ENCODE measurements at regions not wholly inside any gene's neighbourhood (a gene's known extent, or its start where the extent isn't known, plus 50 kb on each side); places are given as distances from the start of the nearest gene placed in this dataset.

GRCh38 chr10:20508921-20509320 lies 388.2 kb downstream of the NEBL start:
- intact Hi-C loops (cut with DNase I): no loop called here
- no peak for FAIRE-seq
- Histone ChIP-seq H3K27ac (no peak overlapping the region), H3K9me3 (no peaks in the 10 kb centered on the region), H3K4me1 (no peaks in the 10 kb centered on the region), H3K36me3 (no peaks in the 10 kb centered on the region), H3K4me3 (no peak overlapping the region), H3K27me3 (no peaks in the 10 kb centered on the region)
- no peak for ATAC-seq
- DNase-seq: no peak
- TF ChIP-seq, protein P1, sequence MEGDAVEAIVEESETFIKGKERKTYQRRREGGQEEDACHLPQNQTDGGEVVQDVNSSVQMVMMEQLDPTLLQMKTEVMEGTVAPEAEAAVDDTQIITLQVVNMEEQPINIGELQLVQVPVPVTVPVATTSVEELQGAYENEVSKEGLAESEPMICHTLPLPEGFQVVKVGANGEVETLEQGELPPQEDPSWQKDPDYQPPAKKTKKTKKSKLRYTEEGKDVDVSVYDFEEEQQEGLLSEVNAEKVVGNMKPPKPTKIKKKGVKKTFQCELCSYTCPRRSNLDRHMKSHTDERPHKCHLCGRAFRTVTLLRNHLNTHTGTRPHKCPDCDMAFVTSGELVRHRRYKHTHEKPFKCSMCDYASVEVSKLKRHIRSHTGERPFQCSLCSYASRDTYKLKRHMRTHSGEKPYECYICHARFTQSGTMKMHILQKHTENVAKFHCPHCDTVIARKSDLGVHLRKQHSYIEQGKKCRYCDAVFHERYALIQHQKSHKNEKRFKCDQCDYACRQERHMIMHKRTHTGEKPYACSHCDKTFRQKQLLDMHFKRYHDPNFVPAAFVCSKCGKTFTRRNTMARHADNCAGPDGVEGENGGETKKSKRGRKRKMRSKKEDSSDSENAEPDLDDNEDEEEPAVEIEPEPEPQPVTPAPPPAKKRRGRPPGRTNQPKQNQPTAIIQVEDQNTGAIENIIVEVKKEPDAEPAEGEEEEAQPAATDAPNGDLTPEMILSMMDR (IDR thresholded peaks at IDR 0.05): no peak

DNA sequence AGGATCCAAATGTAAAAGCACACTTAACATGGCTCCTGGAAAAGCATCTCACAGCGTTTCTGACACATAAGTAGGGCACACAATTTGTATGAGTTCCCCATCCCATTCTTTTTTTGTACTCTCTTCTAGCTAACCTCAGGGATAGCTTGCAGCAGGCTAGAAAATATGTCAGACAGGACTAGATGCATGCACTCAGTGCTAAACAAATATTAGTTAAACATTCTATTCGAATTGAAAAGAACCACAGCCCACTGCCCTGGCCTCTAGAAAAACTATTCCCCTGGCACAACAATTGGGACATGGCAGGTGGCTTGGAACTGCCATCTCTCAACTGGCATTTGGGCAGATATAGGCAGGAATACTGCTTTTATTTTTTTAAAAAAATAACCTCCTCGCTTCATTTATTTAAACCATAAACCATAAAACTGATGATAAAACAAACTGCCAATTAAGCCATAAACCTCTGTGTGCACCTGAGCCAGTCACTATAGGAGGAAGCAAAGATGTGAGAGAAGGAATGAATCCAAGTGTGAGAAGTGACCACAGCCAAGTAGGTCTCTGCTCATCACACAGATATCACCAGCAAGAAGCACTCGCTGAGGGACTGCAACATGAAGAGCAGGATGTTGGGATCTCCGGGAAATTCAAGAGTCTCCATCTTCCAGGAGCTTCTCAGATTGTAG lies 394.1 kb downstream of the NEBL start:
- intact Hi-C loops (cut with DNase I): no loop called here
- FAIRE-seq (no peak), DNase-seq (no peak), ATAC-seq (no peak)
- TF ChIP-seq, protein P1 (IDR thresholded peaks at IDR 0.05): no peak
- Histone ChIP-seq H3K36me3 (no peaks in the 10 kb centered on the region), H3K27me3 (no peaks in the 10 kb centered on the region), H3K4me1 (no peaks in the 10 kb centered on the region), H3K9me3 (no peaks in the 10 kb centered on the region), H3K4me3 (no peak overlapping the region), H3K27ac (no peak overlapping the region)
- 46 to 60% methylated on average over 5 of the region's 5 CpGs for WGBS, 2 donors

GRCh38 chr10:20494474-20494873 lies 402.6 kb downstream of the NEBL start:
- FAIRE-seq (no peak), ATAC-seq (no peak), DNase-seq (no peak)
- intact Hi-C loops (cut with DNase I): no loop called here
- Histone ChIP-seq H3K36me3 (no peaks in the 10 kb centered on the region), H3K4me3 (no peak overlapping the region), H3K4me1 (no peaks in the 10 kb centered on the region), H3K27me3 (no peaks in the 10 kb centered on the region), H3K9me3 (no peaks in the 10 kb centered on the region), H3K27ac (no peak overlapping the region)
- 45 to 56% methylated on average over 1 of the region's 1 CpG for WGBS, 2 donors
- TF ChIP-seq, protein P1 (IDR thresholded peaks at IDR 0.05): no peak

GRCh38 chr10:20492447-20492846 lies 404.7 kb downstream of the NEBL start:
- WGBS, 2 donors: 15 to 16% methylated on average over 2 of the region's 2 CpGs
- H3K9me3 ChIP-seq: no peaks in the 10 kb centered on the region
- DNase-seq: no peak
- H3K27me3 ChIP-seq: no peaks in the 10 kb centered on the region
- no peaks in the 10 kb centered on the region for H3K4me1 ChIP-seq
- no peak overlapping the region for H3K27ac ChIP-seq
- TF ChIP-seq, protein P1 (IDR thresholded peaks at IDR 0.05): no peak
- FAIRE-seq: no peak
- H3K36me3 ChIP-seq: no peaks in the 10 kb centered on the region
- intact Hi-C loops (cut with DNase I): no loop called here
- no peak for ATAC-seq
- H3K4me3 ChIP-seq: no peak overlapping the region

DNA sequence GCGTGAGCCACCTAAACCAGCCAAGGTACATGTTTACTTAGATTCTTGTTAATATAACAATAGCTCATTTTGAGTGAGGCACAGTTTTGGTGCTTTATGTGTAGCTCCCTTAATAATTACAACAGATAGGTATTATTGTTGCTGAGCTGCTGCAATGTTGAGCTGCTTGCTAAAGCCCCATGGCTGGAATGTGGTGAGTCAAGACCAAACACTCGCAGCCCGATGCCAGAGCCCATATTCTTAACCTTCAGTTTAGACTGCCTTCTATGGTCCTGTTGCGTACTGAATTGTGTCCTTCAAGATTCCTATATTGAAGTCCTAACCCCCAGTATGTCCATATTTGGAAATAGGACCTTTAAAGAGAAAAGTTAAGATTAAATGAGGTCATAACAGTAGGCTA lies 407.1 kb downstream of the NEBL start:
- H3K36me3 ChIP-seq: no peaks in the 10 kb centered on the region
- no peak overlapping the region for H3K27ac ChIP-seq
- H3K27me3 ChIP-seq: no peaks in the 10 kb centered on the region
- TF ChIP-seq, protein P1 (IDR thresholded peaks at IDR 0.05): no peak
- H3K9me3 ChIP-seq: no peaks in the 10 kb centered on the region
- ATAC-seq (no peak), FAIRE-seq (no peak), DNase-seq (no peak)
- no peaks in the 10 kb centered on the region for H3K4me1 ChIP-seq
- no peak overlapping the region for H3K4me3 ChIP-seq
- intact Hi-C loops (cut with DNase I): no loop called here
- 72 to 83% methylated on average over 4 of the region's 4 CpGs for WGBS, 2 donors

Data from pancreas (tissue), 10 donors.